HG03196 (cell line): ENCODE measurements at regions not wholly inside any gene's neighbourhood (a gene's known extent, or its start where the extent isn't known, plus 50 kb on each side); places are given as distances from the start of the nearest gene placed in this dataset.

Source experiments
- ATAC-seq: cut with Tn5 transposase; IDR thresholded peaks from one replicate; pipeline ENCODE4 v1.9.1; 2021; ENCODE audit not compliant: unreplicated experiment

DNA sequence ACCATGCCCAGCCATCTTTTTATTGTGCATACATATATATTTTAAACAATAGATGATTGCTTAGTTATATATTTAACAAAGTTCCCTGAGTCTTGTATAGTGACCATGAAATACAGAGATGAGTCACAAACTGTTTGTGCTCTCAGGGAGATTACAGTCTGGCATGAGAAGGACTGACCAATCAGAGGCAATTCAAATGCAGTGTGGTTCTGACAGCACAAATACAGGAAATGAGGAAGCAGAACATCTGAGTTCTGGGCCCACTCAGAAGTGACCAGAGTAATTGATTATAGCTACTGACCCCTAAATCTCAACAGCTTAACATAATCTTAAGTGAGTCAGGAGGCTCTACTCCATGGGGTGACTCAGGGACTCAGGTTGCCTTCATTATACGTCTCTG is 534.5 kb downstream of the OMA1 start:
- ATAC-seq: no peak

DNA sequence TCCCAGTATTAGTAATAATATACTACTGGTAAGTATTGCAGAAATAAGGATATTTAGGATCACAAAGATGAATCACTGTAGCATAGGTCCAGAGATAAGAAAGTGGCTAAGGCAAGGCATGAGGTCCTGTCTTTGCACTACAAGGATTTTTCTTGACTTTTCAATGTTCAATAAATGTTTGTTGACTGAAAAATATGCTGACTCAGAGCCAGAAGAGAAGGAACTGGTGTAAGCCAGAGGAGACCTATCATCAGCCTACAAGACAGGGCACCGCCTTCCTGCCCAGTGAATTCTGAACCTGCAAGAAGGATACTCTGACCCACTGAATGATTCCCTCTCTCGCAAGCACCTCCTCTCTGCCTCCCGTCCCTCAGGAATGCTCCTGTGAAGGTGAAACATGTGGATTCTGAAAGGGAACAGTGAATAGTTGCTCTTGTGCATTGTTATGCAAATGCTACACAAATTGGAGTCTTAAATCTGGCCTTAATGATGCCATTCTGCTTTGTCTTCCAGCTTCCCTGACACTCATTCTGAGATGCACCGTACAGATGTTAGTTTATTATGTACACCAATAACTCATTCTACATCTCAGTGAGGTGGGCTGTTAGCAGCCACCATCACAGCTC is 540.0 kb downstream of the OMA1 start:
- no peak for ATAC-seq

DNA sequence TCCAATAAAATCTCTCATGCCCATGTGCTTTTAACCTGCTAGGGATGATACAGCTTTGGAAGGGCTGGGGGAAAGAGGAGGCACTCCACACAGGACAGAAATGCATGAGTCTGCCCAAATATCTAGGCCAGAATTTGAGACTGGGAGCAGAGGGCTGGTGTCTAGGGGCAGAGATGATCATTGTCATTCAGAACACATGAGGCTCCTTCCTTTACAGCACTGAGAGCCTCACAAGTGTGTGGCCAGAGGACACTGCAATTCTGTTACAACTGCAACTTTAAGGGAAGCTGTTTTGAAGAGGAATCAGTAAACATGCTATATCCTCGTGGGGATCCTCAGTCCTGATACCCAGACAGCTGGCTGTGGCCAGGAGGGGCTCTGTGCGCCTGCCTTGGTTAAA is 541.3 kb downstream of the OMA1 start:
- no peak for ATAC-seq

DNA sequence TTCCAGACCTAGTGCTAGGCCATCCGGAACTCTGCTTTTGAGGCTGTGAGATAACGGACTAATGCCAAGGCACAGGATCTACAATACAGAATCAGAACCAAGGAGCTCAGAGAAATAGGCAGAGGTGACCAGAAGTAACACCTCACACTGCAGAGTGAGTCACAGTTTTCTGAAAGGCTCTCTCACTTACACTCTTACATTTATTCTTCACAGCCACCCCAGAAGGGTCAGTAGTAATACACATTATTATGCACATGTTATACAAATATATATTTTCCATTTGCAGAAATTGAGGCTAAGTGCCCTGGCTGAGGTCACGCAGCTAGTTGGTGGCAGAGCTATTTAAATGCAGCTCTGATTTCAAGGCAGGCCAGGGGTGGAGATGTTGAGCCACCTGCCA is 542.5 kb downstream of the OMA1 start:
- ATAC-seq: no peak

DNA sequence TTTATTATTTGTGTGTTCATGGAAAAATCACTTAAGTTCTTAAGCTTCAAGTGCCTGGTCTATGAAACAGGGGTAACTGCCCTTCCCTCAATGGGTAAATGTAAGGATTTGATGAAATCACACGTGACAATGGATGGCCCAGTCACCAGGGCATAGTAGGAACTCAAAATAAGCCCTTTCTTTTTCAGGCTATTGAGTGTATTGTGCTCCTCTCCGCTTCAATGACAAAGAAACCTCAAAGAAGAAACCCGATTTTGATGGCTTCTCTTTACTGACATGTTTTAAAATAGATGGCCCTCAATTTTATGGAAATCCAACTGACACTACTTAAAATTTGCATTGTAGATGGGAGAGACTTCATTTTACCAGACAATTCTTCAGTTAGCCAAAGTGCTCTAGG is 543.5 kb downstream of the OMA1 start:
- ATAC-seq: no peak

DNA sequence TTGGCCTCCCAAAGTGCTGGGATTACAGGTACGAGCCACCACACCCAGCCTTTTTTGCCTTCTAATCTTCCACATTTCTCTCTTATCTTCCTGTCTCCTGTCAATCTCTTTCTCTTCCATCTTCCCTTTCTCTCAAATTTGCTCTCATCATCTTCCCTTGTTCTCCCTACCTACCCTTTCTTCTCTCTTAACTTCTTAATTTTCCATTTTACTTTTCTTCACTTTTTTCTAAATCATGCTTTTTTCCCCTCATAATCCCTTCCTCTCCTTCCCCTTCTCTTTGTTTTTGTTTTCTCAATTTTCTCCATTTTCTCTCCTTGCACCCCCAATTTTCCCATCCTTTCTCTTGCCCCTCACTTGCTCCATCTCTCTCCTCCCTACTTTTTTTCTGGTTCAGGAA is 545.7 kb downstream of the OMA1 start:
- no peak for ATAC-seq

DNA sequence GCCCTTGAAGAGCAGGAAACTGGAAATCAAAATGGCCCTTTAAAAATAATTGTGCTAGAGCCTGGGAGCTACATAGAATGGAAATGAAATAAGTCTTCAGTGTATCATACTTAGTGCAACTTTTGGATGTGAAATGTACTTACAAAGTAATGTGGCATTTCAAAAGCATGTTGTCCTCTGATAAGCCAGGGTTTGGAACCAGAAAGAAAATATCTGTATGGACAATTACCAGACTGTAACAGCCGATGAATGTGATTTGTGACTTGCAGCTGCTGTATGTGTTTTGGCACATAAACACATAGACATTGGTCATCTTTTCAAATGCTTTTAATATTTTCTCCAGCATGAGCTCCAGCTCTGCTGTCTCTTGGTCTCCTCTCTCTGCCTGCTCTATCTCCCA is 546.4 kb downstream of the OMA1 start:
- no peak for ATAC-seq

DNA sequence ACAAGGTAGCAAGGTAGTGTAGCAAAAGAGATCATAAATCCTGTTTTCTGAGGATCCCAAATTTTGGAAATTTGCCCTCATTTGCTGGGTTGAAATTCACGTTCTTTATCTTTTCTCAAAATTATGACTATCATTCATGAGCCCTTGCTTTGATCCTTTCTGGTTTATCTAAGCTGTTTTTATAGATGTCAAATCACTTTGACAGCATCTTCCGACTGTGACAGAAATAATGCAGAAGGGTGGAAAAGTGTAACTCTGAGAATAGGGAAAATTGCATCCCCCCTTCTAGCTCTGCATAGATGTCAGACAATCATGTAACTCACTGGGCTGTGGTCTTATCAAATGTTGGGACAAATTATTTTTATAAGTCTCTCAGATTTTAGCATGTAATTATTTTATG is 550.1 kb downstream of the OMA1 start:
- no peak for ATAC-seq

DNA sequence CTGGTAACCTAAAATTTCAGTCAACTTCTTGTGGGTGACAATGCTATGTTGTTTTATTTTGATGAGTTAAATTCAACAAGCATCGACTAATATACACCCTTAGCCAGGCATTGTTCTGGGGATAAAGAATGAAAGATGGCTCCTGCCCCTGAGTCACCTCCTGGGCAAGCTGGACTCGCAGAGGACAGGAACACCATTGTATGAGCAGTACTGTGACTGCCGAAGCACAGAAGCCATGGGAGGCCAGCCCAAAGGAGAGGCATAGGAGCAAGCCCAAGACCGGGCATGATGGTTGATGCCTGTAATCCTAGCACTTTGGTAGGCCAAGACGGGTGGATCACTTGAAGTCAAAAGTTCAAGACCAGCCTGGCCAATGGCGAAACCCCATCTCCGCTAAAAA is 555.2 kb downstream of the OMA1 start:
- no peak for ATAC-seq

DNA sequence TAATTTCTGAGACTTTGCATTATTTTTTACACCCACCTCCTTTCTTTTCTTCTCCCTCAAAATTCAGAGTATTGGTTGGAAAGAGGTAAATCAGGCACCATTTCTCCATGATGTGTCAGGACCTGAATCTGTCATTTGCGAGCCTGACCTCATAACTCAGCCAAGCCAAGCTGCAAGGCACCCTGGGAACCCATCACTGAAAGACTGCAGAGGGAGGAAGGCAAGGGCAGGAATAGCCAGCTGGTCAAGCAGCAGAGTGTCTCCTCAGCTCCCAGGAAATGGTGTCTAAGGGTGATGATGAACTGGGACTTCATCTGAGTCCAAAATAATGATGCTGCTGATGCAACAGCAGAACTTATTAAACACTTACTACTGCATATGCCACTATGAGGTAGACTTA is 556.6 kb downstream of the OMA1 start:
- no peak for ATAC-seq

DNA sequence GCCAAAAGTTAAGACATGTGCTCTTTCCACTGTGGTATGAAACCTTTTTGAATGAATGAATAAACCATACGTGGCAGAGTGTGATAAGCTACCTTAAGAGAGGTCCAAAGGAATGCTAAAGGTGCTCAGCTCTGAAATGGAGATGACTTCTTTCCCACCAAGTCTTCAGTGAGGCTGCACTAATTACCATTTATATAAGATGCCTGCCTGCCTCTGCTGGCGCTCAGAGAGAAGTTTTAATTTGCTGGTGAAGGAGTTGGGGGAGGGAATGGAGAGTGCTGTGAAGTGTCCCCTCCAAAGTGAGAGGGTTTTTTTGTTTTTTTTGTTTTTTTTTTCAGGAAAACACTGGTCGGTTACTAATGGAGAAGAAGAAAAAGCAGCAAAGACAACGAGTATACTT is 559.0 kb downstream of the OMA1 start:
- ATAC-seq: no peak

DNA sequence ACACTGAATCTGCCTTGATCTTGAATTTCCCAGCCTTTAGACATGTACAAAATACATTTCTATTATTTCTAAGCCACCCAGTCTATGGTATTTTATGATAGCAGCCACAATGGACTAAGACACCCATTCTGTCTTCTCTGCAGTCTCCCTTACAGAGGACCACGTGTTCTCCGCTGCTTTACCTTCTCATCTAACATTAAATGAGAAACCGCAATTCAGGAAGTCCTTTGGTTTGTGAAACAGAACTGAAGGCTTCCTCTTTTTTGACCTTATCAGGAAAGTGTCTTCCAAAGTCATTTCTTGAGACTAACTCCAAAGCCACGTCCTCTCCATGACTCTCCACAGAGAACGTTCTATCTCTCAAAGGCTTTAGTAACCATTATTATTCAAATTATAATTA is 560.1 kb downstream of the OMA1 start:
- ATAC-seq: no peak

DNA sequence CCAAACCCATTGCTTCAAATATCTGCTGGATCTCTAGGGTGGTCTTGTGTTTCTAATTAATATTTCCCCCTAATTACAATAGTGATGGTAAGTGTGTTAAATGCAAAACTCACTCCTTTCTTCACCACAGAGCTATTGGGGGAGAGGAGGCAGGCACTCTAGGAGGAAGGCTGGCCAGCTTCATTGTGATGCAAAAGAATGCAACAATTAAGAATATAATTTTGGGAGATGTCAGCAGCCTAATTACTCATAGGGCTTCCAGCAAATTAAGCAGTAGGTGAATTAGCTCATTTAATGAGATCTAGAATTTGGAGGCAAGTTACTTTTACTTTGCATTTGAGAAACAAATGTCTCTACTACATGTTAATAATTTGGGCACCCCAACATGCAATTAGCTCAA is 560.4 kb upstream of the DAB1 start:
- ATAC-seq: no peak

DNA sequence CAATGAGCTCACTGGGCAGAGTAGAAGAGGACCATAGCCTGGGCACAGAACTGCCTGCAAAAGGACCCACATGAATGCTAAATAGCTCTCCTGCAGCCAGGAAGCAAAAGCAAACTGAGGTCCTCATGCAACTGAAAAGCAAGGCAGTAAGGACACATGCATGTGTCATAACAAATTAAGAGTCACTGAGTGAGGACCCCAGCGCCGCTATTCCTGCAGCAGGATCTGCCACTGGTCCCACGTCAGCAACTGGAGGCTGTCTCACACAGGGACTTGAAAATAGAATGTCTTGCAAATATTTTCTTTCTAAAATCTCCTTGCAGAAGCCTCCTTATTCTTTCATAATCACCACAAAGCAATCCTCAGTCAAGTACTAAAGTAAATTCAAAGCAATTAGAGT is 559.6 kb upstream of the DAB1 start:
- ATAC-seq: no peak

DNA sequence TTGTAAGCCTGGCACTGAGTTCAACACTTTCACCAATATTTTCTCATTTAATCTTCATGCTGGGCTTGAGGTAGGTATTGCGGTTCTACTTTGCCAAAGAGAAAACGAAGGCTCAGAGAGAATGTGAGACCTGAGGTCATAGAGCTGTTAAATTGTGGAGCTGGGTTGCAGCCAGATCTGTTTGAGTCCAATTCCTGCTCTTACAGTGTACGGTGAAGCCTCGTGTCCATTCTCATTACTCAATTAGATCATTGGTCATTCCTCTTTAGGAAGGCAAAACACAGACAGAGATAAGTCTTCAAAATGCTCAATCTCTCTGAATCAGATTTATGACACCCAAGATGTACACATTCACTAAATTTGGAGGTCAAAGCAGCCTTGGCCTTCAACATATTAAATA is 559.0 kb upstream of the DAB1 start:
- no peak for ATAC-seq

DNA sequence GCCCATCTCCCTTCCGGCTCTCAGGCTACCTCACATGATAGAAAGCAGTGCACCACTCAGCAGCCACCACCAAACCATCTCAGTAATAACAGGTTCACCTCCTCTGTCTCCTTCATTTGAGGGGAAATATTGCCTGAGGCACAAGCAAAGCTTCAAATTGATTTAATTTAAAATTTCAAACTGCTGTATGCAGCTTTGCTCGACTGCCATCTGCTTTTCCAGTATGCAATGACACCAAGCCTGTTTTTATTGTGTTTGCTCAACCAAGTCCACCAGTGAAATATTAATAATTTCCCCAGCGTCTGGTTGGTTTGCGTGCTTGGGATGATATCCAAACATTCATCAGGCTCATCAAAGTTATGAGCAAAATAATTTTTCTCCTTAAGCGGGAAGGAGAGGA is 552.4 kb upstream of the DAB1 start:
- no peak for ATAC-seq

DNA sequence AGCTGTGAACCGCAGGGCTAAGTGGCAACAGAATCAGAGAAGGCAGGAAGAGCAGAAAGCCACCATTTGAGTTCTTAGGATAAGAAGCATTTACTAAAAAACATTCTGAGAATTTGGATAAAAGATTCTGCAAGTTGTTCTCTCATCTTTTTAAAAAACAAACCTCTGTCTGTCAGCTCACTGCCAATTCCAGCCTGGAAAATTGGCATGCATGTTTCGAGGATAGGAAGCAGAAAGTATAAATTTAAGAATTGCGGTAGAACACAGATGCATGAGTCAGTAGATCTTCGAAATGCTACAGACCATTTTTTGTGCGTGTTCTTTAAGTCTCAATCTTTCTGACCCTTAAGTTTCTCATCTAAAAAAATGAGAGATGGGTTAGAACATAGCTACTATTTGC is 544.5 kb upstream of the DAB1 start:
- no peak for ATAC-seq

DNA sequence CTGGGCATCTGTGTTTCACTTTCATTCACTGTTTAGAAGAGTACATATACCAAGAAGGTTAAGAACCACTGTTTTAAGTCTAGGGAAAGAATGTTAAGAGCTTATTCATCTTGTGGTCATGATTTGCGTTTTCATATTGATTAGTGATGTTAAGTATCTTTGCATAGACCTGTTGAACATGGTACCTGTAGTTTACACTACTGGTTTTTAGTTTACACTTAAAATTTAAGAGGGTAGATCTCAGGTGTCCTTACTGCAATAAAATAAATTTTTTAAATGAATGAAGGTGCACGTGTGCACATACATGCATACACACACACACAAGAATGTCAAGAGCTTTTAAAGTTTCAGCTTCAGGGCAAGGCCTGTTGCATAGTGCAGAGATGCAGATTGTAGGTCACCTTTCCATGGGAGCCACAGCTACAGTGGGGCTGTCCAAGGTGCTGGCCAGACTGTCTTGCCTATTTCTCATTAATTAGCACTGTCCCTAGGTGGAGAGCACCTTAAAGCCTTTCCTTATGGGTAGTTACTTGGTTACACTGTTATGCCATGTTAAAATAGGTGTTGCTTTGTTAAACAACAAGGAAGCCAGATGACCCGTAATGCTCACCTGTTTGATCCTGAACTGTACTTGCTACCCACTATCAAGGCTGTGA is 543.0 kb upstream of the DAB1 start:
- ATAC-seq: no peak

DNA sequence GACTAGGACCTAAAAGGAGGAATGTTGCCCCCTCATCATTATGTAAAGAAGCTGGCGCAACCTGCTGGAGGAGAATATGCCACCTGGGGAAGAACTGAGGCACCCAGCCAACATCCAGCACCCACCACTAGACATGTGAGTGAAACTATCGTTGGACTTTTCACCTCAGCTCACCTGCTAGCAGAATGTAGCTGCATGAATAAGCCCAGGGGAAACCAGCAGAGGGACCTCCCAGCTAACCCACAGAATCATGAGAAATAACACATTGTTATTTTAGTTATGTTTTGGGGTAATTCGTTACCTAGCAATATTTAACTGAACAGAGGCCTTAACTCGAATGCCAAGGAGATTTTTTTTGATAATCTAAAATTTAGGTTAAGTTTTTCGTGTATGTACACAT is 542.5 kb upstream of the DAB1 start:
- ATAC-seq: no peak

DNA sequence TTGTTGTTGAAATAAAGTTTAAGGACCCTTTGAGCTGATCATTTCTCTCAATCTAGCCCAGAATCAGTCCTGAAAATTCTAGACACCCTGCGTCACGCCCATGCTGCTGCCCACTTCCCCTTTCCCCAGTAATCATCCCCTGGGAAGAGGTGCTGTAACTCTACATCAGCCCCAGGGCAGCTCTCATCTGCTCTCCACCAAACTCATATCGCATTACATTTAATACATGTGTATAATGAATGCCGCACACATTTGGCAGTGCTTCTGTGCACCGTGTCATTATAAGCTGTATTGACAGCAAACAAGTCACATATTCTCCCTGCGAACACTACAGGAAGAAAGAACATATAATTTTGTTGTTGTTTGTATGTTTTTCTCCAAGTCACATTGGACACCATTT is 539.7 kb upstream of the DAB1 start:
- ATAC-seq: no peak

DNA sequence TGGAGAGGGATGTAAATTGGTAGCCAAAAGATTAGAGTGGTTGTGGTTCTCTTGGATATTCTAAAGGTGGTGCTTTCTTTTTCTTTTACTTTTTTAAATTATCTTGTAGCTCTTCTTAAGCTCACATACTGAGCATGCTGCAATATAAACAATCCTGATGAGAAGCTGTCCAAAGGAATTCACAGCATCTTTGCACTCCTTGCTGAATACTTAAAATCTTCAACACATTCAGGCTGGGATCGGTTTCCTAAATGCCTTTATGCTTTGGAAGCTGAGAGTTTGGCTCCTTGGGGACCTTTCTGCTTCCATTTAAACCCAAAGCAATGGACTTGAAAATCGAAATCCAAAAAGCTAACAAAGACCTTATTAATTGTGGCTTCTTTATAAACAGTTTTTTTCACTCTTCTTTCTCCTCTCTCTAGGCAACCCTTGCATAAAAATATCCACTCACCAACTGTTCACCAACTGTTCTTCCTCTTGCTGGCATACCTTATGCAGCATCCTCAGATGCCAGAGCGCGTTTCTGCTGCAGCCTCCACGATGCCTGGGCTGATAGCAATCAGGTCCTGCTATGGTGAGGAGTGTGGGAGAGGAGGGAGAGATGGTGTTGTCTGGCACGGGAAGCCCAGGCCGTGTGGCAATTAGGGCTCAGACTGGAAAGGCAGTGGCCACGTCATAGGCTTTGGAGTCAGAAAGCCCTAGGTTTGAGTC is 535.8 kb upstream of the DAB1 start:
- ATAC-seq: no peak

DNA sequence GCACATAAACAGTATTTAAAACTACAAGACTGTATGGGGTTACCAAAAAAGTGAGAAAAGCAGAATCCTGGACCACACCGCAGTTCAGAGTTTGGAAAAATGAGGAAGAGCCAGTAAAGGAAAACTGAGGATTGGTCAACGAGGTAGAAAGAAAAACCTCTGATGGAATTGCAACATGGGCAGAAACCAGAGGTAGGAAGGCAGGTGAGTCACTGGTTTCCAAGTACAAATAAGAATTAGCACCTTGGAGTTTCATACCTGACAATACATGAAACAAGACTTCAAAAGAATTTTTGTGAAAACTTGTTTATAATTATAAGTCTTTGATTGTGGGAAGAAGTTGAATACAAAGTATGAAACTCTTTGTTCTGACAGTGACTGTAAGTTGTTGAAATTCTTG is 533.7 kb upstream of the DAB1 start:
- ATAC-seq: no peak

DNA sequence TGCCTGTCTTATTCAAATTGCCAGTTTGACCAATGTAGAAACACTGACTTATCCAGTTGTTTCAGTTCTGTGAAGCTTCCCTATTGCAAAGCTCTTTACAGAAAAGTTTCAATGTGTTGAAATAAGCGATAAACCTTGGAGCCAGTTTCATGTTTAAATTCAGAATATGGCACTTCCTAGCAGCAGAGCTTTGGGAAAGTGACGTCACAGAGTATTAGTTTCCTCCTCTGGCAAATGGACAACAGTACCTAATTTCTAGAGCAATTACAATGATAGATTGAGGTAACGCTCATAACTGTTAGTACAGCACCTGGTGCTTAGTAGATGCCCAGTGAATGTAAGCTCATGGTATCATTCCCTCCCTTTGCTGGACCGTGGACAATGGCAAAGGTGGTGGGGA is 527.5 kb upstream of the DAB1 start:
- ATAC-seq: no peak
